Choroid plexus epithelial cell (primary cell): ENCODE measurements at regions not wholly inside any gene's neighbourhood (a gene's known extent, or its start where the extent isn't known, plus 50 kb on each side); places are given as distances from the start of the nearest gene placed in this dataset.
"Not testable (repeated sequence)": the region's sequence is repeated elsewhere in the genome, so short reads cannot be mapped to it uniquely, and the experiment has no call there.

Experiments used
- DNase-seq: peaks from one replicate; pipeline ENCODE4 v3.0.0-alpha.2; 2010; ENCODE audit warnings: low read depth
- H3K4me3 ChIP-seq: 2 replicates; pipeline ENCODE4 v1.5.1; 2011; ENCODE audit warnings: low read depth, mild to moderate bottlenecking, control low read depth, low read length, moderate library complexity
- CTCF ChIP-seq: conservative IDR thresholded peaks from 2 replicates; pipeline ENCODE4 v1.5.1; 2011; ENCODE audit warnings: low read depth, mild to moderate bottlenecking, control low read depth, inconsistent platforms, low read length, moderate library complexity

- DNase-seq = no peak
- TF ChIP-seq CTCF = no peak
- no peak overlapping the region for H3K4me3 ChIP-seq
Observed at GRCh38 chr9:103226647-103227013, 231.5 kb downstream of the CYLC2 start.

- DNase-seq, H3K4me3 ChIP-seq: not testable (repeated sequence)
Observed at GRCh38 chr9:103237571-103238109, 242.5 kb downstream of the CYLC2 start.

GRCh38 chr9:103242025-103242424 is 246.9 kb downstream of the CYLC2 start:
- no peak for TF ChIP-seq CTCF
- no peak overlapping the region for H3K4me3 ChIP-seq
- no peak for DNase-seq

GRCh38 chr9:103242486-103242885 is 247.4 kb downstream of the CYLC2 start:
- no peak for TF ChIP-seq CTCF
- no peak for DNase-seq
- no peak overlapping the region for H3K4me3 ChIP-seq

- no peak for TF ChIP-seq CTCF
- H3K4me3 ChIP-seq = no peak overlapping the region
- DNase-seq = no peak
Observed at GRCh38 chr9:103243553-103243952, 248.4 kb downstream of the CYLC2 start.

GRCh38 chr9:103245369-103245768 is 250.2 kb downstream of the CYLC2 start:
- no peak for DNase-seq
- no peak overlapping the region for H3K4me3 ChIP-seq
- no peak for TF ChIP-seq CTCF

- no peak overlapping the region for H3K4me3 ChIP-seq
- no peak for TF ChIP-seq CTCF
- no peak for DNase-seq
Observed at GRCh38 chr9:103261951-103262350, 266.8 kb downstream of the CYLC2 start.

- no peak for DNase-seq
- no peak overlapping the region for H3K4me3 ChIP-seq
Observed at GRCh38 chr9:103266064-103266463, 270.9 kb downstream of the CYLC2 start.

More at GRCh38 chr9:103266064-103266463, 270.9 kb downstream of the CYLC2 start:
- TF ChIP-seq CTCF = no peak
